ENCODE measurements at regions not wholly inside any gene's neighbourhood (a gene's known extent, or its start where the extent isn't known, plus 50 kb on each side); places are given as distances from the start of the nearest gene placed in this dataset.

DNA sequence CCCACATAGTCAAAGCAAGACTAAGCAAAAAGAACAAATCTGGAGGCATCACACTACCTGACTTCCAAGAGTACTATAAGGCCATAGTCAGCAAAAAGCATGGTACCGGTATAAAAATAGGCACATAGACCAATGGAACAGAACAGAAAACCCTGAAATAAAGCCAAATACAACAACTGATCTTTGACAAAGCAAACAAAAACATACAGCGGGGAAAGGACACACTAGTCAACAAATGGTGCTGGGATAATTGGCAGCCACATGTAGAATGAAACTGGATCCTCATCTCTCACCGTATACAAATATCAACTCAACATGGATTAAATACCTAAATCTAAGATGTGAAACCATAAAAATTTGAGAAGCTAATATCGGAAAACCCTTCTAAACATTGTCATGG lies 819.3 kb upstream of the FRG1 start:
- TF ChIP-seq GATA3 (IDR thresholded peaks at IDR 0.05; ENCODE audit: low read depth, low read length) (no peak), GATA2 (IDR thresholded peaks at IDR 0.05; ENCODE audit: low read depth, low read length) (no peak)

All from SH-SY5Y (cell line).